Breast epithelium (tissue), 3 donors: ENCODE measurements at regions not wholly inside any gene's neighbourhood (a gene's known extent, or its start where the extent isn't known, plus 50 kb on each side); places are given as distances from the start of the nearest gene placed in this dataset.

ENCODE experiments used
- CTCF ChIP-seq, 3 donors: fragments of 450-650 bp; IDR thresholded peaks; one replicate each; pipeline ENCODE4 v1.5.1; 2016 to 2017; ENCODE audit warnings: antibody characterized with exemption in 3 of 3, mild to moderate bottlenecking in 3 of 3, moderate library complexity in 3 of 3
- POLR2A ChIP-seq: fragments of 450-650 bp; IDR thresholded peaks from one replicate; pipeline ENCODE4 v1.6.1; 2016; ENCODE audit warnings: antibody characterized with exemption, mild to moderate bottlenecking, moderate library complexity
- POLR2AphosphoS5 ChIP-seq, 3 donors: sonication (generic); formaldehyde crosslinking; IDR thresholded peaks; one replicate each; pipeline ENCODE4 v1.6.1; 2017; ENCODE audit warnings: antibody characterized with exemption in 3 of 3

GRCh38 chr14:106228541-106229158 lies 702.3 kb downstream of the TMEM121 start:
- TF ChIP-seq CTCF (IDR thresholded peaks at IDR 0.05) (no peak), POLR2AphosphoS5 (IDR thresholded peaks at IDR 0.05) (no peak), POLR2A (no peak)
